Epithelial cell of proximal tubule (primary cell): ENCODE measurements at regions not wholly inside any gene's neighbourhood (a gene's known extent, or its start where the extent isn't known, plus 50 kb on each side); places are given as distances from the start of the nearest gene placed in this dataset.

ENCODE experiments used
- DNase-seq: peaks from one replicate; pipeline ENCODE4 v3.0.0-alpha.2; 2011; ENCODE audit warnings: low read depth
- H3K4me3 ChIP-seq: 2 replicates; pipeline ENCODE4 v1.5.1; 2011; ENCODE audit warnings: low read depth, mild to moderate bottlenecking, low read length
- CTCF ChIP-seq: conservative IDR thresholded peaks from 2 replicates; pipeline ENCODE4 v1.5.1; 2012; ENCODE audit warnings: low read depth, mild to moderate bottlenecking, low read length

- DNase-seq, result no peak
- TF ChIP-seq CTCF, result no peak
- no peak overlapping the region for H3K4me3 ChIP-seq
Observed at GRCh38 chr15:94760348-94760747, 529.0 kb downstream of the MCTP2 start.

GRCh38 chr15:94761574-94761973 lies 530.2 kb downstream of the MCTP2 start:
- DNase-seq, result no peak
- no peak overlapping the region for H3K4me3 ChIP-seq
- TF ChIP-seq CTCF, result no peak

- no peak for DNase-seq
- no peak for TF ChIP-seq CTCF
- H3K4me3 ChIP-seq, result no peak overlapping the region
Observed at GRCh38 chr15:94769089-94769488, 537.7 kb downstream of the MCTP2 start.

GRCh38 chr15:94770199-94770598 lies 538.8 kb downstream of the MCTP2 start:
- H3K4me3 ChIP-seq, result no peak overlapping the region
- no peak for DNase-seq
- no peak for TF ChIP-seq CTCF

GRCh38 chr15:94777037-94777436 lies 545.7 kb downstream of the MCTP2 start:
- no peak for TF ChIP-seq CTCF
- no peak for DNase-seq
- H3K4me3 ChIP-seq, result no peak overlapping the region

GRCh38 chr15:94778840-94779239 lies 547.5 kb downstream of the MCTP2 start:
- DNase-seq, result no peak
- no peak overlapping the region for H3K4me3 ChIP-seq
- TF ChIP-seq CTCF, result no peak

GRCh38 chr15:94780166-94780565 lies 548.8 kb downstream of the MCTP2 start:
- no peak for DNase-seq
- no peak overlapping the region for H3K4me3 ChIP-seq
- no peak for TF ChIP-seq CTCF
